Natural killer cell (primary cell): ENCODE measurements at regions not wholly inside any gene's neighbourhood (a gene's known extent, or its start where the extent isn't known, plus 50 kb on each side); places are given as distances from the start of the nearest gene placed in this dataset.

Experiments
- ATAC-seq, 3 donors: fragments of 150-1000 bp in 2 of 3; fragments of 200-7000 bp in 1 of 3; cut with Tn5 transposase; 1 replicate in 1 of 3; 2 replicates in 2 of 3; pipeline ENCODE4 v1.10.0; 2021; ENCODE audit warnings: mild to moderate bottlenecking in 2 of 3, moderate library complexity in 2 of 3
- DNase-seq, 2 donors: peaks; one replicate each; pipeline versions ENCODE4 v3.0.0 to v3.0.0-alpha.2; 2013 to 2021; ENCODE audit warnings: mixed read lengths in 1 of 2
- H3K27ac ChIP-seq: one replicate; pipeline ENCODE4 v1.5.1; 2013; ENCODE audit warnings: mild to moderate bottlenecking, low read length
- H3K27me3 ChIP-seq: one replicate; pipeline ENCODE4 v1.6.1; 2013; ENCODE audit warnings: low read length; ENCODE audit not compliant: control insufficient read depth, insufficient read depth
- H3K36me3 ChIP-seq: one replicate; pipeline ENCODE4 v1.6.1; 2013; ENCODE audit warnings: low read length; ENCODE audit not compliant: control insufficient read depth, insufficient read depth
- H3K4me1 ChIP-seq: one replicate; pipeline ENCODE4 v1.6.1; 2013; ENCODE audit warnings: low read length; ENCODE audit not compliant: control insufficient read depth, insufficient read depth
- H3K4me3 ChIP-seq: one replicate; pipeline ENCODE4 v1.5.1; 2013; ENCODE audit warnings: low read length
- H3K9me3 ChIP-seq: one replicate; pipeline ENCODE4 v1.6.1; 2013; ENCODE audit warnings: low read length; ENCODE audit not compliant: control insufficient read depth, insufficient read depth
- H3K27ac Mint-ChIP-seq, 2 donors: one replicate each; pipeline ENCODE4 v1.8.0; 2022; ENCODE audit warnings: mild to moderate bottlenecking in 2 of 2, mixed read lengths in 2 of 2, moderate library complexity in 1 of 2
- H3K27me3 Mint-ChIP-seq, 2 donors: one replicate each; pipeline ENCODE4 v1.8.0; 2022; ENCODE audit warnings: low read depth in 2 of 2, mixed read lengths in 2 of 2
- H3K36me3 Mint-ChIP-seq: one replicate; pipeline ENCODE4 v1.8.0; 2022; ENCODE audit warnings: mixed read lengths
- H3K4me1 Mint-ChIP-seq, 2 donors: one replicate each; pipeline ENCODE4 v1.8.0; 2022; ENCODE audit warnings: mixed read lengths in 2 of 2
- H3K4me3 Mint-ChIP-seq: one replicate; pipeline ENCODE4 v1.8.0; 2022; ENCODE audit warnings: mild to moderate bottlenecking, moderate library complexity, mixed read lengths
- H3K9me3 Mint-ChIP-seq, 2 donors: one replicate each; pipeline ENCODE4 v1.8.0; 2022; ENCODE audit warnings: mixed read lengths in 2 of 2
- CTCF ChIP-seq: fragments of 200-600 bp; IDR thresholded peaks from one replicate; pipeline ENCODE4 v1.8.0; 2022; ENCODE audit warnings: antibody characterized with exemption
- WGBS: methylation state at CpG from one replicate; pipeline ENCODE4 v1.1.7; 2013; ENCODE audit warnings: missing lambda C conversion rate; ENCODE audit not compliant: insufficient coverage; 5-methylcytosine and 5-hydroxymethylcytosine counted together
- intact Hi-C: fragments of 100-400 bp; cut with micrococcal nuclease; formaldehyde crosslinking; loops from one replicate; pipeline ENCODE4 v1.14.2; 2022

GRCh38 chr13:62653371-62653770 is 1237.7 kb upstream of the PCDH20 start:
- TF ChIP-seq CTCF, result no peak
- ATAC-seq (no peak), DNase-seq (no peak)
- Histone ChIP-seq H3K4me3 (no peak overlapping the region), H3K27me3 (no peaks in the 10 kb centered on the region), H3K4me1 (no peaks in the 10 kb centered on the region), H3K9me3 (peaks cover 4% of the 10 kb centered on the region), H3K36me3 (no peaks in the 10 kb centered on the region), H3K27ac (no peak overlapping the region)
- Mint-ChIP-seq H3K27ac (no peak overlapping the region), H3K4me3 (no peak overlapping the region), H3K27me3 (no peaks in the 10 kb centered on the region), H3K36me3 (no peaks in the 10 kb centered on the region), H3K4me1 (no peaks in the 10 kb centered on the region), H3K9me3 (peaks cover 10 to 11% of the 10 kb centered on the region in 2 donors)
- intact Hi-C loops, result no loop called here

GRCh38 chr13:62643799-62644524 is 1228.3 kb upstream of the PCDH20 start:
- 86% methylated on average over 2 of the region's 2 CpGs for WGBS
- Mint-ChIP-seq H3K27ac (no peak overlapping the region), H3K4me1 (no peaks in the 10 kb centered on the region), H3K9me3 (peaks cover 11 to 19% of the 10 kb centered on the region in 2 donors), H3K4me3 (no peak overlapping the region), H3K27me3 (no peaks in the 10 kb centered on the region), H3K36me3 (peaks cover 8% of the 10 kb centered on the region)
- no peaks in the 10 kb centered on the region for H3K27me3 ChIP-seq
- H3K36me3 ChIP-seq, result no peaks in the 10 kb centered on the region
- DNase-seq (no peak), ATAC-seq (no peak)
- no peaks in the 10 kb centered on the region for H3K4me1 ChIP-seq
- H3K4me3 ChIP-seq, result no peak overlapping the region
- TF ChIP-seq CTCF, result no peak
- no peak overlapping the region for H3K27ac ChIP-seq
- H3K9me3 ChIP-seq, result peaks cover 13% of the 10 kb centered on the region
- intact Hi-C loops, result no loop called here

- intact Hi-C loops, result no loop called here
- no peak for DNase-seq
- no peak overlapping the region for H3K4me3 Mint-ChIP-seq
- 72% methylated on average over 4 of the region's 4 CpGs for WGBS
- H3K4me1 Mint-ChIP-seq, result no peaks in the 10 kb centered on the region
- H3K4me3 ChIP-seq, result no peak overlapping the region
- peaks cover 18% of the 10 kb centered on the region for H3K9me3 ChIP-seq
- H3K36me3 ChIP-seq, result no peaks in the 10 kb centered on the region
- TF ChIP-seq CTCF, result no peak
- H3K27me3 Mint-ChIP-seq, result no peaks in the 10 kb centered on the region
- peaks cover 8% of the 10 kb centered on the region for H3K36me3 Mint-ChIP-seq
- no peaks in the 10 kb centered on the region for H3K4me1 ChIP-seq
- no peak overlapping the region for H3K27ac Mint-ChIP-seq
- peaks cover 11 to 19% of the 10 kb centered on the region in 2 donors for H3K9me3 Mint-ChIP-seq
- no peak for ATAC-seq
- H3K27ac ChIP-seq, result no peak overlapping the region
- no peaks in the 10 kb centered on the region for H3K27me3 ChIP-seq
These were observed 1227.4 kb upstream of the PCDH20 start for GRCh38 chr13:62643007-62643483.

GRCh38 chr13:62635161-62635560 is 1219.5 kb upstream of the PCDH20 start:
- Histone ChIP-seq H3K9me3 (peaks cover 6% of the 10 kb centered on the region), H3K36me3 (no peaks in the 10 kb centered on the region), H3K27ac (no peak overlapping the region), H3K4me1 (no peaks in the 10 kb centered on the region), H3K4me3 (no peak overlapping the region), H3K27me3 (no peaks in the 10 kb centered on the region)
- intact Hi-C loops, result no loop called here
- no peak overlapping the region for H3K27ac Mint-ChIP-seq
- no peaks in the 10 kb centered on the region for H3K27me3 Mint-ChIP-seq
- no peaks in the 10 kb centered on the region for H3K4me1 Mint-ChIP-seq
- DNase-seq (no peak), ATAC-seq (no peak)
- H3K9me3 Mint-ChIP-seq, result peaks cover 3 to 7% of the 10 kb centered on the region in 2 donors
- TF ChIP-seq CTCF, result no peak
- H3K4me3 Mint-ChIP-seq, result no peak overlapping the region
- no peaks in the 10 kb centered on the region for H3K36me3 Mint-ChIP-seq
